ENCODE measurements at regions not wholly inside any gene's neighbourhood (a gene's known extent, or its start where the extent isn't known, plus 50 kb on each side); places are given as distances from the start of the nearest gene placed in this dataset.

GRCh38 chr16:65274566-65274965, 152.7 kb upstream of the CDH11 start:
- TF ChIP-seq NFYB (CRISPR knock-in tag; conservative IDR thresholded peaks at IDR 0.05; ENCODE audit: low read depth) (no peak), CREM (CRISPR knock-in tag; IDR thresholded peaks at IDR 0.05) (no peak), MYBL2 (CRISPR knock-in tag; IDR thresholded peaks at IDR 0.05) (no peak), CTCF (IDR thresholded peaks at IDR 0.05) (no peak), USF1 (CRISPR knock-in tag; IDR thresholded peaks at IDR 0.05) (no peak), FOXK1 (CRISPR knock-in tag; IDR thresholded peaks at IDR 0.05) (no peak), ZNF121 (CRISPR knock-in tag; IDR thresholded peaks at IDR 0.05) (no peak), ZNF512 (CRISPR knock-in tag; IDR thresholded peaks at IDR 0.05; ENCODE audit: borderline replicate concordance) (no peak), TEAD1 (CRISPR knock-in tag; IDR thresholded peaks at IDR 0.05) (no peak), CBFB (CRISPR knock-in tag; IDR thresholded peaks at IDR 0.05; ENCODE audit: low read depth) (no peak), ATF1 (CRISPR knock-in tag; IDR thresholded peaks at IDR 0.05) (no peak), IRF1 (CRISPR knock-in tag; IDR thresholded peaks at IDR 0.05) (no peak)

Data from WTC11 (cell line).